DOHH2 (cell line): ENCODE measurements at regions not wholly inside any gene's neighbourhood (a gene's known extent, or its start where the extent isn't known, plus 50 kb on each side); places are given as distances from the start of the nearest gene placed in this dataset.

Experiments used
- EZH2phosphoT487 ChIP-seq: fragments of 200-600 bp; sonication (generic); IDR thresholded peaks from 2 replicates; pipeline ENCODE4 v1.6.1; 2017; ENCODE audit warnings: borderline replicate concordance, mild to moderate bottlenecking, antibody characterized with exemption, low read length, moderate library complexity, mixed read lengths
- TF ChIP-seq, protein P1 (sequence below): fragments of 200-600 bp; sonication (generic); IDR thresholded peaks from one replicate; pipeline ENCODE4 v1.5.1; 2014; ENCODE audit warnings: antibody characterized with exemption, mild to moderate bottlenecking, low read depth, low read length; ENCODE audit not compliant: poor library complexity, severe bottlenecking

DNA sequence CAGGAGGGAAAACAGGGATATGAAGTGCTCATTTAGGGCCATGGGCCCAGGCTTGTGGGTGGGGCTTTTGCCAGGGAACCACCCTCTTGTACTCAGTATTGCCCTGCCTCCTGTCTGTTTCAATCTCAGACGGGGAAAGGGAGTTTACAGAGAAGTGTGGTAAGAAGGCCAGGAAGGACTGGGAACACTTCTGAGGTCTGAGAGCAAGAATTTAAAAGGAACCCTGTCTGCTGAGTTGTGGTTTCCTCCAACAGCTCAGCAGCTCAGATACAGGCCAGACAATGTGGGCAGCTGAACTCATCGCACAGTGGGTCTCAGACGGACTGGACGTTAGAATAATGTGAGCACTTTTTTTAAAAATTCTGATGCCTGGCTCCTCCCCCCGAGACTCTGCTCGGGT, 354.1 kb upstream of the ARID1B start:
- TF ChIP-seq, protein P1, sequence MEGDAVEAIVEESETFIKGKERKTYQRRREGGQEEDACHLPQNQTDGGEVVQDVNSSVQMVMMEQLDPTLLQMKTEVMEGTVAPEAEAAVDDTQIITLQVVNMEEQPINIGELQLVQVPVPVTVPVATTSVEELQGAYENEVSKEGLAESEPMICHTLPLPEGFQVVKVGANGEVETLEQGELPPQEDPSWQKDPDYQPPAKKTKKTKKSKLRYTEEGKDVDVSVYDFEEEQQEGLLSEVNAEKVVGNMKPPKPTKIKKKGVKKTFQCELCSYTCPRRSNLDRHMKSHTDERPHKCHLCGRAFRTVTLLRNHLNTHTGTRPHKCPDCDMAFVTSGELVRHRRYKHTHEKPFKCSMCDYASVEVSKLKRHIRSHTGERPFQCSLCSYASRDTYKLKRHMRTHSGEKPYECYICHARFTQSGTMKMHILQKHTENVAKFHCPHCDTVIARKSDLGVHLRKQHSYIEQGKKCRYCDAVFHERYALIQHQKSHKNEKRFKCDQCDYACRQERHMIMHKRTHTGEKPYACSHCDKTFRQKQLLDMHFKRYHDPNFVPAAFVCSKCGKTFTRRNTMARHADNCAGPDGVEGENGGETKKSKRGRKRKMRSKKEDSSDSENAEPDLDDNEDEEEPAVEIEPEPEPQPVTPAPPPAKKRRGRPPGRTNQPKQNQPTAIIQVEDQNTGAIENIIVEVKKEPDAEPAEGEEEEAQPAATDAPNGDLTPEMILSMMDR, result no peak
- TF ChIP-seq EZH2phosphoT487, result no peak
